MM.1S (cell line): ENCODE measurements at regions not wholly inside any gene's neighbourhood (a gene's known extent, or its start where the extent isn't known, plus 50 kb on each side); places are given as distances from the start of the nearest gene placed in this dataset.

ENCODE experiments used
- CTCF ChIP-seq: fragments of 300-600 bp; sonication (generic); IDR thresholded peaks from 2 replicates; pipeline ENCODE4 v1.5.1; 2016; ENCODE audit warnings: antibody characterized with exemption, low read length, mixed read lengths
- EZH2 ChIP-seq: fragments of 300-600 bp; sonication (generic); optimal IDR thresholded peaks from 2 replicates; pipeline ENCODE3; 2017; ENCODE audit warnings: low read depth, mild to moderate bottlenecking, antibody characterized with exemption, low read length, mixed read lengths
- EZH2phosphoT487 ChIP-seq: fragments of 300-600 bp; sonication (generic); IDR thresholded peaks from 2 replicates; pipeline ENCODE4 v1.6.1; 2018; ENCODE audit warnings: antibody characterized with exemption, low read length

GRCh38 chr5:17346811-17347210 lies 129.4 kb downstream of the BASP1 start:
- TF ChIP-seq CTCF, result no peak
- TF ChIP-seq EZH2phosphoT487, result no peak
- no peak for TF ChIP-seq EZH2
